Bronchial epithelial cell (primary cell): ENCODE measurements at regions not wholly inside any gene's neighbourhood (a gene's known extent, or its start where the extent isn't known, plus 50 kb on each side); places are given as distances from the start of the nearest gene placed in this dataset.
A peak's percentile ranks its signal among the peaks of the same experiment; 100 is the strongest.

Source experiments
- DNase-seq: peaks from one replicate; pipeline ENCODE4 v3.0.0-alpha.2; 2010; ENCODE audit warnings: low read depth
- FAIRE-seq: peaks from 2 replicates; lab custom pipeline; 2011; peaks lifted over from hg19 to GRCh38; lab: Jason Lieb, UNC
- H3K27me3 ChIP-seq: 2 replicates; pipeline ENCODE4 v1.5.1; 2011; ENCODE audit warnings: low read length; ENCODE audit not compliant: control insufficient read depth, insufficient read depth
- H3K36me3 ChIP-seq: 2 replicates; pipeline ENCODE4 v1.5.1; 2011; ENCODE audit warnings: low read length; ENCODE audit not compliant: control insufficient read depth, insufficient read depth
- H3K4me3 ChIP-seq: 2 replicates; pipeline ENCODE4 v1.5.1; 2011; ENCODE audit warnings: mild to moderate bottlenecking, low read depth, low read length, control low read depth
- CTCF ChIP-seq: IDR thresholded peaks from 2 replicates; pipeline ENCODE4 v1.5.1; 2011; ENCODE audit warnings: mild to moderate bottlenecking, moderate library complexity, low read length, control low read depth, inconsistent platforms; ENCODE audit not compliant: insufficient read depth, severe bottlenecking

DNA sequence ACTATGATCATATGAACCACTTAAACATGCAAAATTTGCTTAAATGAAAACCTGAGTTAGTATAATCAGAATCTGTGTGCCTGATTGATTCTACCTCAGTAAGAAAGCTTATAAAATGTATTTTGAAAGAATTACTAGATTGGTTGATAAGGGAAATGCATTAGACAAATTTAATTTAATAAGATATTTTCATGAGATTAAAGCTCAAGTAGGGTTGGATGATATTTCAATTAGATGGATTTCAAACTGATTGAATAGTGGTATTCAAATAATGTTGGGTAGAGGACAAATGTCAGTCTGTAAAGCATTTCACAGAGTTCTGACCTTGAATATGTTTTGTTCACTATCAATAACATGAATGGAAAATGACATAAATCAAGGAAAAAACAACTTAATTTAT is 780.4 kb upstream of the ALCAM start:
- Histone ChIP-seq H3K36me3 (no peaks in the 10 kb centered on the region), H3K4me3 (no peak overlapping the region), H3K27me3 (no peaks in the 10 kb centered on the region)
- FAIRE-seq (no peak), DNase-seq (no peak)
- no peak for TF ChIP-seq CTCF

GRCh38 chr3:104588442-104588841 is 778.3 kb upstream of the ALCAM start:
- Histone ChIP-seq H3K4me3 (no peak overlapping the region), H3K36me3 (no peaks in the 10 kb centered on the region), H3K27me3 (no peaks in the 10 kb centered on the region)
- no peak for FAIRE-seq
- no peak for DNase-seq
- TF ChIP-seq CTCF: no peak

GRCh38 chr3:104591776-104592175 is 774.9 kb upstream of the ALCAM start:
- H3K27me3 ChIP-seq: no peaks in the 10 kb centered on the region
- H3K36me3 ChIP-seq: no peaks in the 10 kb centered on the region
- H3K4me3 ChIP-seq: no peak overlapping the region
- FAIRE-seq: no peak
- DNase-seq: no peak
- TF ChIP-seq CTCF: no peak

GRCh38 chr3:104594491-104594890 is 772.2 kb upstream of the ALCAM start:
- TF ChIP-seq CTCF: no peak
- FAIRE-seq: no peak

GRCh38 chr3:104596054-104596453 is 770.7 kb upstream of the ALCAM start:
- H3K27me3 ChIP-seq: no peaks in the 10 kb centered on the region
- DNase-seq (peak; percentile 42), FAIRE-seq (no peak)
- no peaks in the 10 kb centered on the region for H3K36me3 ChIP-seq
- TF ChIP-seq CTCF: no peak
- H3K4me3 ChIP-seq: no peak overlapping the region

More at GRCh38 chr3:104594491-104594890, 772.2 kb upstream of the ALCAM start:
- no peak overlapping the region for H3K4me3 ChIP-seq
- no peaks in the 10 kb centered on the region for H3K27me3 ChIP-seq
- H3K36me3 ChIP-seq: no peaks in the 10 kb centered on the region
- DNase-seq: no peak

GRCh38 chr3:104596551-104596950 is 770.2 kb upstream of the ALCAM start:
- FAIRE-seq: peak; percentile 47
- H3K4me3 ChIP-seq: no peak overlapping the region
- no peaks in the 10 kb centered on the region for H3K27me3 ChIP-seq
- no peaks in the 10 kb centered on the region for H3K36me3 ChIP-seq
- DNase-seq: peak; percentile 67
- TF ChIP-seq CTCF: peak; percentile 57
